Keratinocyte (primary cell): ENCODE measurements at regions not wholly inside any gene's neighbourhood (a gene's known extent, or its start where the extent isn't known, plus 50 kb on each side); places are given as distances from the start of the nearest gene placed in this dataset.

Experiments used
- DNase-seq: peaks from one replicate; pipeline ENCODE4 v3.0.0-alpha.2; 2011; ENCODE audit warnings: low read depth, missing footprints, low spot score
- FAIRE-seq: peaks from 2 replicates; lab custom pipeline; 2011; peaks lifted over from hg19 to GRCh38; lab: Jason Lieb, UNC
- H2AFZ ChIP-seq: 2 replicates; pipeline ENCODE4 v1.6.0; 2012; ENCODE audit warnings: low read length, control low read depth, inconsistent platforms; ENCODE audit not compliant: control insufficient read depth
- H3K27ac ChIP-seq: 2 replicates; pipeline ENCODE4 v1.5.1; 2011; ENCODE audit warnings: low read length; ENCODE audit not compliant: control insufficient read depth, insufficient read depth
- H3K27me3 ChIP-seq: 3 replicates; pipeline ENCODE4 v1.6.0; 2011; ENCODE audit warnings: low read length; ENCODE audit not compliant: control insufficient read depth, insufficient read depth; ENCODE audit errors: extremely low read depth
- H3K36me3 ChIP-seq, 2 experiments: 2 replicates in 1 of 2; 3 replicates in 1 of 2; pipeline ENCODE4 v1.5.1; 2011; ENCODE audit warnings: low read length in 2 of 2, mild to moderate bottlenecking in 1 of 2; ENCODE audit not compliant: control insufficient read depth in 2 of 2, insufficient read depth in 2 of 2; ENCODE audit errors: extremely low read depth in 1 of 2
- H3K4me1 ChIP-seq: 3 replicates; pipeline ENCODE4 v1.5.1; 2011; ENCODE audit warnings: low read length; ENCODE audit not compliant: control insufficient read depth, insufficient read depth; ENCODE audit errors: extremely low read depth
- H3K4me2 ChIP-seq: 3 replicates; pipeline ENCODE4 v1.6.0; 2011; ENCODE audit warnings: low read depth, low read length; ENCODE audit not compliant: control insufficient read depth, insufficient read depth; ENCODE audit errors: extremely low read depth
- H3K4me3 ChIP-seq, 3 experiments: fragments of 200-600 bp in 1 of 3; sonication (generic) in 1 of 3; 2 replicates in 2 of 3; 3 replicates in 1 of 3; pipeline ENCODE4 v1.5.1; 2011 to 2016; ENCODE audit warnings: low read length in 3 of 3, mild to moderate bottlenecking in 3 of 3, control low read depth in 2 of 3, inconsistent platforms in 1 of 3, low read depth in 1 of 3, mixed read lengths in 1 of 3, mixed run types in 1 of 3, moderate library complexity in 1 of 3; ENCODE audit not compliant: control insufficient read depth in 2 of 3, insufficient read depth in 2 of 3; ENCODE audit errors: extremely low read depth in 1 of 3
- H3K79me2 ChIP-seq: 2 replicates; pipeline ENCODE4 v1.6.0; 2012; ENCODE audit warnings: low read length; ENCODE audit not compliant: control insufficient read depth, insufficient read depth
- H3K9ac ChIP-seq: 3 replicates; pipeline ENCODE4 v1.6.0; 2011; ENCODE audit warnings: low read length; ENCODE audit not compliant: control insufficient read depth, insufficient read depth; ENCODE audit errors: extremely low read depth
- H3K9me1 ChIP-seq: 3 replicates; pipeline ENCODE4 v1.6.0; 2011; ENCODE audit warnings: low read length; ENCODE audit not compliant: control insufficient read depth, insufficient read depth; ENCODE audit errors: extremely low read depth
- H3K9me3 ChIP-seq: 2 replicates; pipeline ENCODE4 v1.5.1; 2012; ENCODE audit warnings: low read depth, low read length; ENCODE audit not compliant: control insufficient read depth
- H4K20me1 ChIP-seq: 3 replicates; pipeline ENCODE4 v1.6.0; 2011; ENCODE audit warnings: low read length; ENCODE audit not compliant: control insufficient read depth, insufficient read depth; ENCODE audit errors: extremely low read depth
- EZH2 ChIP-seq: IDR thresholded peaks from one replicate; pipeline ENCODE4 v1.6.1; 2012; ENCODE audit warnings: inconsistent platforms, mild to moderate bottlenecking, low read length, moderate library complexity
- dilution Hi-C: fragments of 300-500 bp; cut with MboI; formaldehyde crosslinking; loops from one replicate; pipeline ENCODE4 v1.7.0; 2020; ENCODE audit warnings: low sequenced_read_pairs; ENCODE audit not compliant: extremely low pct_ligation_motif_present
- TF ChIP-seq, protein P1 (sequence below), 3 experiments: IDR thresholded peaks in 1 of 3; conservative IDR thresholded peaks in 1 of 3; optimal IDR thresholded peaks in 1 of 3; 2 replicates in 2 of 3; 3 replicates in 1 of 3; pipeline versions ENCODE3 to v1.5.1; 2011; ENCODE audit warnings: low read length in 3 of 3, mild to moderate bottlenecking in 3 of 3, moderate library complexity in 2 of 3, control low read depth in 1 of 3, inconsistent platforms in 1 of 3; ENCODE audit not compliant: insufficient read depth in 2 of 3; ENCODE audit errors: extremely low read depth in 1 of 3

GRCh38 chr2:220646424-220646823 is 925.7 kb downstream of the EPHA4 start:
- Histone ChIP-seq H3K4me2 (no peak overlapping the region), H3K27me3 (no peaks in the 10 kb centered on the region), H3K9me3 (no peaks in the 10 kb centered on the region), H3K9ac (no peak overlapping the region), H4K20me1 (no peaks in the 10 kb centered on the region), H3K9me1 (no peaks in the 10 kb centered on the region), H3K4me1 (peaks cover 2% of the 10 kb centered on the region), H2AFZ (no peak overlapping the region), H3K36me3 (no peaks in the 10 kb centered on the region), H3K79me2 (no peaks in the 10 kb centered on the region), H3K27ac (no peak overlapping the region), H3K4me3 (no peak overlapping the region)
- FAIRE-seq (no peak), DNase-seq (no peak)
- no peak for TF ChIP-seq EZH2
- TF ChIP-seq, protein P1, sequence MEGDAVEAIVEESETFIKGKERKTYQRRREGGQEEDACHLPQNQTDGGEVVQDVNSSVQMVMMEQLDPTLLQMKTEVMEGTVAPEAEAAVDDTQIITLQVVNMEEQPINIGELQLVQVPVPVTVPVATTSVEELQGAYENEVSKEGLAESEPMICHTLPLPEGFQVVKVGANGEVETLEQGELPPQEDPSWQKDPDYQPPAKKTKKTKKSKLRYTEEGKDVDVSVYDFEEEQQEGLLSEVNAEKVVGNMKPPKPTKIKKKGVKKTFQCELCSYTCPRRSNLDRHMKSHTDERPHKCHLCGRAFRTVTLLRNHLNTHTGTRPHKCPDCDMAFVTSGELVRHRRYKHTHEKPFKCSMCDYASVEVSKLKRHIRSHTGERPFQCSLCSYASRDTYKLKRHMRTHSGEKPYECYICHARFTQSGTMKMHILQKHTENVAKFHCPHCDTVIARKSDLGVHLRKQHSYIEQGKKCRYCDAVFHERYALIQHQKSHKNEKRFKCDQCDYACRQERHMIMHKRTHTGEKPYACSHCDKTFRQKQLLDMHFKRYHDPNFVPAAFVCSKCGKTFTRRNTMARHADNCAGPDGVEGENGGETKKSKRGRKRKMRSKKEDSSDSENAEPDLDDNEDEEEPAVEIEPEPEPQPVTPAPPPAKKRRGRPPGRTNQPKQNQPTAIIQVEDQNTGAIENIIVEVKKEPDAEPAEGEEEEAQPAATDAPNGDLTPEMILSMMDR (optimal IDR thresholded peaks at IDR 0.05 in 1 of 3, IDR thresholded peaks at IDR 0.05 in 1 of 3, conservative IDR thresholded peaks at IDR 0.05 in 1 of 3; ENCODE audit: extremely low read depth in 1 of 3, insufficient read depth in 2 of 3, low read length in 3 of 3), result no peak
- dilution Hi-C loops, result no loop called here

DNA sequence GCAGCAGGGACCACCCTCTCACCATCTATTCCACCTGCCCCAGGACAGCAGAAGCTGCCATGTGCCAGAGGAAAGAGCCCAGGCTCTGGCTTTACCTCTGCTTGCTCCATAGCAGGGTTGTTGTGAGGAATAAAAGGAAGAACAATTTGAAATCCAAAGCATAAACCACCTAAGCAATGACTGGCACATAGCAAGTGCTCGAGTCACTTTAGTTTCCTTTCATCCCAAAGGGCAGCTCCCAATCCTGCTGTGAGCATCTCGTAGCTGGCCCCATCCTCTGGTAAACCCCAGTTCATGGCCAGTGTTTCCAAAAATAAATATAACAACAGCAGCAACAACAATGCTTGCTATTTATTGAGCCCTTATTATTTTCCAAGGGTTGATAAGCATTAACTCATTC is 923.5 kb downstream of the EPHA4 start:
- Histone ChIP-seq H3K4me2 (no peak overlapping the region), H2AFZ (no peak overlapping the region), H3K9me1 (no peaks in the 10 kb centered on the region), H3K9me3 (no peaks in the 10 kb centered on the region), H3K4me1 (peaks cover 2% of the 10 kb centered on the region), H3K9ac (no peak overlapping the region), H3K36me3 (no peaks in the 10 kb centered on the region), H3K4me3 (no peak overlapping the region), H4K20me1 (no peaks in the 10 kb centered on the region), H3K27ac (no peak overlapping the region), H3K27me3 (no peaks in the 10 kb centered on the region), H3K79me2 (no peaks in the 10 kb centered on the region)
- dilution Hi-C loops, result no loop called here
- no peak for FAIRE-seq
- DNase-seq, result no peak
- TF ChIP-seq, protein P1 (optimal IDR thresholded peaks at IDR 0.05 in 1 of 3, IDR thresholded peaks at IDR 0.05 in 1 of 3, conservative IDR thresholded peaks at IDR 0.05 in 1 of 3; ENCODE audit: extremely low read depth in 1 of 3, insufficient read depth in 2 of 3, low read length in 3 of 3), result no peak
- no peak for TF ChIP-seq EZH2
